Stimulated activated naive CD8-positive, alpha-beta T cell treated with anti-CD3 and anti-CD28 coated beads, Interleukin-15, Interleukin-2, amounts not matched to agents 100 U/mL and 50 U/mL, for 24 hours (primary cell): ENCODE measurements at regions not wholly inside any gene's neighbourhood (a gene's known extent, or its start where the extent isn't known, plus 50 kb on each side); places are given as distances from the start of the nearest gene placed in this dataset.

Source experiments
- ATAC-seq: fragments of 150-1000 bp; cut with Tn5 transposase; one replicate; pipeline ENCODE4 v1.10.0; 2021
- DNase-seq: peaks from one replicate; pipeline ENCODE4 v3.0.0; 2021

DNA sequence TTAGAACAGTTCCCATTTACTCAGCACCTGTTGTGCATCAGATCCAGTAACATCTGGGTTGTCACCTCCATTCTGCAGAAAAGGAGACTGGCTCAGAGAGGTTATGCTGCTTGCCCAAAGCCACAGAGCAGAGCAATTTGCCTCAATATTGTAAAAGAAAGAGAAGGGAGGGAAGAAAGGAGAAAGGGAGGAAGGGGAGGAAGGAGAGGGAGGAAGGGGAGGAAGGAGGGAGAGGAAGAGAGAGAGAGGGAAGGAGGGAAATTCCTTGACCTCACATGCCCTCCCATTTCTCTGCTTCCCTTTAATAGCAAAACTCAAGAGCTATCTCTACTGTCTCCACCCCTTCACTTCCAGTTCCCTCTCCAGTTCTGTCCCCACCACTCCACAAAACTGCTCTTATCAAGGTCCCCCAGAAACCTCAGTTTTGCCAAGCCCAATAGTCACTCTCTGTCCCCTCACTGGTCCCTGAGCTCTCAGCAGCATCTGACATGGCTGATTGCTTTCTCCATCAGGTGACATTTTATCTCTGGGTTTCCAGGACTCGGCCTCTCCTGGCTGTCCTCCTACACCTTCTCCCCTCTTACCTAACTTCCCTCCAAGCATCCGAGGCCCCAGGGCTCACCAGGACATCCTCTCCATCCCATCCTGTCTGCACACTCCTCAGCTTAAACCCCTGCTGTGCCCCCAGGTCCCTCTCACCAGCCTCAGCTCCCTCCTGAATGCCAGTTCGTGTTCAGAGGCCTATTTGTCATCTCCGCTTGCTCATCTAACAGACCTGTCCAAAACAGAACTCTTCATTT, 104.7 kb upstream of the LINGO1 start:
- DNase-seq (no peak), ATAC-seq (no peak)

DNA sequence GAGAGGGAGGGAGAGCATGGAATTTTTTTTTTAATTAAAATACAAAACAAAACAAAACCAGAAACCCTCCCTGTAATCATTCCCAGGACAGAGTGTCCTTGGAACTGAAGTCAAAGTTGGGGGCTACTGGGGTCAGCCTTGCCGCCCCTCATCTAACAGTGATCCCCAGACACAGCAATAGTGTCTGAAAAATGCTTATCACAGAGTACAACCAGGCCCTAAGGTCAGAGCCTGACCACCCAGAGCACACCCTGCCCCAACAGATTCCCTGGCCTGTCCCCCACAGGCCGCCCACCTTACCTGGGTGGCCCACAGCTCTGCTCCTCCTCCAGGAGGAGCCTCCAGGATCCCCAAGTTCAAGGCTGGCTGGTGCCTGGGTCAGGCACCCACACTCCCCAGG, 101.6 kb upstream of the LINGO1 start:
- ATAC-seq: no peak

DNA sequence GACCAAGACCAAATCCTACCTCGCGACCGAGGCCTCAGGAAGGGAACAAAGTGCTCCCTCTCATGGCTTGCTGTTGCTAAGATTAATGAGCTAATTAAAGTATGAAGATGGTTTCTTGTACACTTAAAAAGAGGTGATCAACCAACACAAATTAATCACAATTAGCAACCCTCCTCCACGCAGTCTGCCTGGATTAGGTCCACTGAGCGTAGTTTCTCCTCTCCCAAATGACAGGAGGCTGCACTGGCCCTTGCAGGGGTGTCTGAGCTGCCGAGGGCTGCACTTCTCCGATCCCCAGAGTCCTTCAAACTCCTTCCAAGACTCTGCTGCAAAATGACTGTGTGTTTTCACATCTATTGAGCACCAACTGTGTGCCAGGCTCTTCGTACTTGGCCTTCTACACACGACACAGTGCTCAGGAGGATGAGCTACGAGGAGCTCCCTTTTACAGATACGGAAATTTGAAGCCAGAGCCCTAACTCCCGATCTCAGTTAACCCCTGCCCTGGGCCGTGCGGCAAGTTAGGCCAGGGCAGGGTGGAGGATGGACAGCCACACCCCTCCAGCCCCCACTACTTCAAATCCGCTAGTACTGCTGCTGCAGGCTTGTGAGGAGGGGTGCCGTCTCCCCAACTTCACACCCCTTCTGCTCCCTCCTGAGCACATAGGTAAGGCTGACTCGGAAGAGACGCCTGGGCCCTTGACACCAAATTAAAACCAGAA, 101.0 kb upstream of the LINGO1 start:
- DNase-seq (no peak), ATAC-seq (no peak)

More for the DNA sequence above, 101.6 kb upstream of the LINGO1 start:
- no peak for DNase-seq

DNA sequence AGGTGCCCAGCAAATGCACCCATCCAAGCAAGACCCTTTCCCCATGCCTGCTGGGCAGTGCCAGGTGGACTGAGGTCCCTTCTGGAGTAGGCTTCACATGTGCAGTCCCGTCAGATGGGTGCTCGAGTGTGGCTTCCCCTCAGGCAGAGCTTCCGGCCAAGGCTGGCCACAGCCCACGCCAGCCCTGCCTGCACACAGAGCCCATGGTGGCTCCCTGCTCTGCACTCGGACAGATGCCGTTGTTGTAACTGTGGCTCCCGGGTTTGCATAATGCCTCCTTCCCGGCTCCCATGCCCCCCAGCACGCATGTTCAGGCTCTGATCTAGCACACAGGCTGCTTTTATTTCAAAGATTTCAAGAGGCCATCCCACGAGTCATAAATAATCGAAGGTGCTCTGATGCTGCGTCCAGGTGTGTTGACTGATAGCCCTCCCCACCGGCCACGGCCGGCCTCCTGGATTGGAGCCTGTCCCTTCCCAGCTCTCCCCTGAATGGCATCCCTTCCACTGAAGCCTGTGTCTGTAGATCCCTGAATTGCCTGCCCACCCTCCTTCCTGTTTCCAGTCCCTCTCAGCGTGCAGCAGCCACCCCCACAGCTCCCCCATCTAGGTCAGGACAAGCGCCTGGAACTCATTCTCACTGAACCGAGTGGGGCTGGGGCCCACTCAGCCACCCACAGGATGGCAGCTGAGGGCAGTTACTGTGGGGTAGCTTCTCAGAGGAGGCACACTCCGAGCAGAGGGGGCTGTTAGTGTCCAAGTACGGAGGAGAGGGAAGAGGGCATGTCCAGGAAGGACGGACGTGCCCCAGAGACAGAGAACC, 100.0 kb upstream of the LINGO1 start:
- DNase-seq (no peak), ATAC-seq (no peak)

DNA sequence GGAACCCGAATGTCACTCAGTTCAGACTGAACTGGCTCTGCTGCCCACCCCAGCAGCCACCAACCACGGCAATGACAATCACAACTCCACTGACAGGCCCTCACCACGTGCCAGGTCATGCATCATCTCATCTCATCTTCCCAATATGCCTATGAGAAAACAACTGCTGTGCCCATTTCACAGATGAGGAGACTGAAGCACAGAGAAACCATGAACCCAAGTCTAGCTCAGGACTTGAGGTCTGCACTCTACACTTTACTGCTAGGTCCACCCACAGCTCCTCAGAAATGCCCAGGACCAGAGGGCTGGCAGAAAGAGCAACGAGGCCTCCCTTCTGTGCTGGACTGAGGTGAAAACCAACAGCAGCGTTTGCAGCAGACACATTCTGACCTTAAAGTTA, 99.2 kb upstream of the LINGO1 start:
- ATAC-seq (no peak), DNase-seq (no peak)

DNA sequence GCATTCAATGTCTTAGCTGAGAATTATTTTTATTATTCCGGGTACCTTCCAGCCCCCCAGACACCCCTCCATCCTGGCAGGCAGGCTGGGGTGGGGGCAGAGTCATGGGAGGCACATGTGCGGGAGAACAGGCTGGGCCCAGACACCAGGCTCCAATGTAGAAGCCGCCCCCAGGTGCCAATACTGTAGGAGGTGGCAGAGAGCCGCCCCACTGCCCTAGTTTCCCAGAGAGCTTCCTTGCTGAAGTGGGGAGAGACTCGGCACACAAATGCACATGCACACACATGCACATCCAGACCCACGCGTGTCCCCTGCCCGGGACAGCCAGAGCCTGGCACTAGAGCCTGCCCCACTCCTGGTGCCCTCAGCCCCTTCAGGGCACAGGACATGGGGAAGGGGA, 98.4 kb upstream of the LINGO1 start:
- DNase-seq: no peak
- no peak for ATAC-seq

DNA sequence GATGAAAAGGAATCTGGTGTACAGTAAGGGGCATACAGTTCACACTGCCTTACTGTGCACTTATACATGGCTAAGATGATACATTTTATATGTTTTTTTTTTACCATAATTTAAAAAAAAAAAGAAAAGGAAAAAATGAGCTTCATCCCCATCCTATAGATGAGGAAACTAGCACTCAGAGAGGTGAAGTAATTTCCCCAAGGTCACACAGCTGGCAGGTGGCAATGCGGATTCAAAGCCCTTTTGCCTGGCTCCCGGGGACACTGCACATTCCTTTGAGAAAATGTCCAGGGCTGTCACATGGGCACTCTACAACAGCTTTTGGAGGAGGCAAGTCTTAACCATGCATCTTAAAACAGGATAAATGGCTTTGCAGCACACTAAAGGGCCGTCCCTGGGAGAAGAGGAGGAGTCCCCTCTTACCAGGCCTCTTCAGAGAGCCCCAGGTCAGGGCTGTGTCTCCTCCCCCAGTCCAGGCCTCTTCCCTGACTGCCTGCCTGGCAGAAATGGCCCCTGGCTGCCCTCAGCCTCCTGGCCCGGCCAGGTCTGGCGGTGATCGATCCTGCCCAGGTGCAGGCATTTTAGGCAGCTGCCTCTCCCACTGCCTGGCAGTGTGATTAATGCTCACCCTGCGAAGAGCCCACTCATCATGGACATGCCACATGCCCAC, 95.1 kb upstream of the LINGO1 start:
- no peak for ATAC-seq
- DNase-seq: no peak

DNA sequence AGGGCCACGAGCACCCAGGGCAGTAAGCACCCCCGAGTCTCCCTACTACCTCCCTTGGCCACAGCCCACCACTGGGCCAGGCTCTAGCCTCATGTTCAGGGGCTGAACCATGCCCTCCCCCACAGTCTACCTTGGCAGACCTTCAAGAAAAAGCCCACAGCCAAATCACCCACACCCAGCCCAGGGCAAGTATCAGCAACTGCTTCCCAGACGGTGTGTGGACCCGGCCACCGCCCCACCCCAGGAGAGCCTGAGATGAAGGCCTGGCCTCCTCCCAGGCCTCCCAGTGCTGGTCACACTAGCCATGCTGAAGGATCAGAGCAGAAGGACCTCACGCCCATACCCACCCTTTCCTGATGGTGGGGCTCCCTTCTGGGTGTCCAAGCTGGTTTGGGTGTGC, 92.0 kb upstream of the LINGO1 start:
- ATAC-seq: no peak
- no peak for DNase-seq

DNA sequence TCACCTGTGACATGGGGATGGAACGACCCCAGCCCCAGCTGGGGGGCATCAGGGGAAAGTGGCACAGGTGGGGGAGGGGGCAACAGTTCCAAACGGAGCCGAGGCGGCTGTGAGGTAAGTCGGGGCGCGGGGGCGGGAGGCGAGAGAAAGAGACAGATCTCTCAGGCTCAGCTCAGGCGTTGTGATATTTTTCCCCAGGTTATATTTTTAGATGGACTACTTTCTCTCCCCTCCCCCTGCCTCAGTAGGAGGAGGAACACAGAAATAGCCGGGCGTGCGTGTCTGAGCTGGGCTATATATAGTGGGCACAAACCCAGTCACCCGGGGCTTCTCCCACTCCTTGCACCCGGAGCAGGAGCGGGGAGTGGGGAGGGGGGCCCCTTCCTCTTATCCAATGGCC, 91.0 kb upstream of the LINGO1 start:
- no peak for DNase-seq

DNA sequence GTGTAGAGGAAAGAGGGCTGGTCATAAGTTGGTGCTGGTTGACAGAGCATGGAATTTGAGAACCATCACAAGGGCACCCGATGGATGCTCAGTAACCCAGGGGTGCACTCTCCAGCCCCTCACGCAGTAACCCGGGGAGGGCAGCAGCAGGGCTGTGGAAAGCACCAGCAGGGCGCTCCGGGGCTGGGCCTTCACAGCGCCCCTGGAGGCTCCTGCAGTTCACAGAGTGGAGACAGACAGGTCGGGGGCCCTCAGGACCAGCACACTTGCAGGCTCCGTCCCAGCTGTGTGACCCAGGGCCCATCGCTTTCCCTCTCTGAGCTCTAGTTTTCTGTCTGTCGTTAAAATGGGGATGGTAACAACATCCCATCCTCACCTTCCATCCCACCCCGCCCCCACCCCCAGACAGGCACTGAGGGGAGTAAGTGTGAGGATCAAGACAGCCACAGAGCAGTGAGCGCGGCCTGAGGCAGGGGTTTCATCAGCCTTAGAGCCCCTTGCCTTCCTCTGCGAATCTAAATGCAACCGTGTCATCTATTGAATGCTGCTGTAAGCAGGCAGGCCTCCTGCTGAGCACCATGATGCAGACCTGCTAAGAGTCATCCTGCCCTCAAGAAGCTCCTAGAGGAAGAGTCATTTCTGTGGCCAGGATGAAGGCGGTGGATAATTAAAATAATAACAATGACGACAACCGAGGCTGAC, 90.2 kb upstream of the LINGO1 start:
- no peak for DNase-seq
- no peak for ATAC-seq

More for the DNA sequence above, 91.0 kb upstream of the LINGO1 start:
- ATAC-seq: no peak

DNA sequence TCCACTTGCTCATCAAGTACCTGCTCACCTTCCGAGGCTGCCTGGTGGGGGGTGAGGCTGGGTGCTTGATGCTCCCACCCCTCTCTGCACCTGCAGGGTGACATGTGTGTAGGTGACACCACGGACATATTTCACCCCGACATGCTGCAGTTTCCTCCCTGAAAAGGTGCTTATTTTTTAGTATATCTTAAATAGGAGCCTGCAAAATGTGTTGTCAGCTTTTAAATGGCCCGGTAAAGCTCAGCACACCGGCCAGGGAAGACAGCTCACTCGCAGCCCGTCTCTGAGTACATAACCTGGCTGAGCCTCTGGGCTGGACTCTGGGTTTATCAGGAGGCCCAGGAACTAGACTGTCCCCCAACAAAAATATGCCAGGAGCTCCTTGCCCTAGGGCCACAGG, 89.3 kb upstream of the LINGO1 start:
- ATAC-seq: no peak
- no peak for DNase-seq

DNA sequence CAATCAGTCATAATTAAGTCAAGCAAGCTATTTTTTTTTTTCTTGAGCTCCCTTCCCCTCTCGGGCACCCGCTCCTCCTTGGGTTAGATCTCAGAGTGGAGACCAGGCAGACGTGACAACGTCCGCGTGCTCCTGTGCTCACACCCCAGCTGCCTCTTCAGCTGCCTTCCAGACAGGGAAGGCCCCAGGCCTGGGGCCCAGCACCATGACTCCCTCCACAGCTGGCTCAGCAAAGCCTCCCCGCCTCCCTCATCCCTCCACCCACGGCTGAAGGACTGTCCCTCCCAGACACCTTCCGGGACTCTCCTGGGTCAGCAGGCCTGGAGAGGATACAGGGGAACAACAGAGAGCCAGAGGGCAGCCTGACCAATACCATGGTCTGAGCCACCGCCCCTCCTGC, 87.9 kb upstream of the LINGO1 start:
- DNase-seq: no peak
- ATAC-seq: no peak

DNA sequence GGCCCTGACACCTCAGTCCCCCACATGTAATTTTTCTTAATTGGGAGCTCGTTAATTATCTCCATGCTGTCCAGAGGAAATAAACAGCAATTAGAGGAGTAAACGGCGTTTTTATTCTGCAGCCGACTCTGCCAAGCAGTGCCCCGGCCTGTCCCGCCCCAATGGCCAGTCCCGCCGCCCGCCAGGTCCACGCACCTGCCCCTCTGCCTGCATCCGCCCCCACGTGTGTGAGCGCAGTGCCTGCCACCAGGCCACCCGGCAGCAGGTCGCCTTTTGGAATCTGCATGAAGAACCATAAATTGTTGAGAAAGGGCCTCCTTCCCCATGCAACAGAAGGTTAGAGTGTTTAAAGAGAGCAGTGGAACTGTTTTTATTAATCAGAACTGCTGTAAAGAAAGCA, 87.5 kb upstream of the LINGO1 start:
- ATAC-seq: no peak

DNA sequence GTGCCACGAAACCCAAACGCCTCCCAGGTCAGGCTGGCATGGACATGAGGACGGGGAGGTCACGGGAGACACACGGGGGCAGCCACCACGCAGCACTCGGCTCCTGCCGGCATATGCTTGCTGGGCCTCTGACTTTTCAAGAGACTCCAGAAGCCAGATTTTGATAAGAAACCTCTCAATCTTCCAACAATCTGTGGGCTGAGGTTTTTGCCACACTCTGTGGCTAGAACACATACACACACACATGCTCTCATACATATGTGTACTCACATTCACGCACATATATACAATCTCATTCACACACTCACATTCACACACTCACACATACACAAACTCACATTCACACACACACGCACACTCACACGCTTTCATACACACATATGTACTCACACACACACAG, 86.7 kb upstream of the LINGO1 start:
- no peak for DNase-seq
- no peak for ATAC-seq

More for the DNA sequence above, 87.5 kb upstream of the LINGO1 start:
- no peak for DNase-seq

DNA sequence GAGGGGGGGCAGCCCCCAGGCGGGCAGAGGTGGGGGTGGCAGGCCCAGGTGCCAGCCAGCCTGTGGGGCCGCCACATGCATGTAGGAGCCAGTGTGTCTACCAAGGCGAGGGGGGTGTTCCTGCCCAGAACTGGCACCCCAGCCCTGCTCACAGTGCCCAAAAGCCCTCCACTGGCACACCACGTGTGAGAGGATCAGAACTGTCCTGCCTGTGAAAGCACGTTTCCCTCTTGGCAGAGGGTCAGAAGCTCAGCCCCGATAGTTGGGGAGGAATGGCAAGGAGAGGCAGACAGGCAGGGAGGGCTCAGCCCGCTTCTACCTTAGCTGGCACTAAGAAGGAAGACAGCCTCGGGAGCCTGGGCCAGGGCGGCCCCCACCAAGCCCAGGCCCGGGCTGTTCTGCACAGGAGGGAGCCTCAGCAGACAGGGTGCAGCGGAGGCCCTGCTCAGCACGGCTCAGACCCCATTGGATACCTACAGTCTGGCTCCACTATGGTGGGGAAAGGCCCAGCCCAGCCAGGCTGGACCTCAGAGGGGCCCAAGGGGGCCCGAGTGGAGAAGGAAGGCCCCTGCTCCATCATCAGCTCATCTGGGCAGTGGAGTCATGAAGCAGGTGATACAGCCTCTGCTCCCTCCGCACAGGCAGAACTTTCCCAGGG, 84.8 kb upstream of the LINGO1 start:
- ATAC-seq: peak; percentile 11
- DNase-seq: no peak

DNA sequence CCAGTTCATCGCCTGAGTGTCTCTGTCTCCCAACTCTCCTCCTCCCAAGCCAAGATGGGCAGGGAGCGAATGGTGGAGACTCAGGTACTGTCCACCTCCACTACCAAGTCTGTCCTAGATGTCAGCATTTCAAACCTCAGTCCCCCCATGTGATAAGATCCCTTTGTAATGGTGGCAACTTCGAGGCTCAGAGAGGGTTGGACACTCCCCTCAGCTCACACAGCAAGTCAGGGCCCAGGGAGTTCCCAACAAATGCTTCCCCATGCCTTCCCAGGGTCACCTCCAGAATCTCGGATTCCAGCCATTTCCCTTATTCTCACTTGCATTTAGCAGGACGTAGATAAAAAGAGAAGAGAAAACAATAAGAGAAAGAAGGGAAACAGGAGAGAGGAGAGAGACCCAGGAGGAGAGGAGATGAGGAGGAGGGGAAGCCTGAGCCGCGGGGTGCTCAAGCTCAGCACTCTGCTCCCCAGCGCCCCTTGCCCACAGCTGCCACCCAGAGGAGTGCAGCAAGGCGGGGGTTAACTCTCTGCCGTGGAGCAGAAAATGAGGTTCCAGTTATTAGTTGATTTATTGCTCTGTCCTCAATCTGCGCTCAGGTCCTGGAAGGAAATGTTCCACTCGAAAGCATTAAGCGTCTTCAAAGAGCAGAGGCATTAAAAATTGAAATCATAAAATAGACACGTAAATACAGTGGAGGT, 84.1 kb upstream of the LINGO1 start:
- no peak for ATAC-seq
- no peak for DNase-seq

DNA sequence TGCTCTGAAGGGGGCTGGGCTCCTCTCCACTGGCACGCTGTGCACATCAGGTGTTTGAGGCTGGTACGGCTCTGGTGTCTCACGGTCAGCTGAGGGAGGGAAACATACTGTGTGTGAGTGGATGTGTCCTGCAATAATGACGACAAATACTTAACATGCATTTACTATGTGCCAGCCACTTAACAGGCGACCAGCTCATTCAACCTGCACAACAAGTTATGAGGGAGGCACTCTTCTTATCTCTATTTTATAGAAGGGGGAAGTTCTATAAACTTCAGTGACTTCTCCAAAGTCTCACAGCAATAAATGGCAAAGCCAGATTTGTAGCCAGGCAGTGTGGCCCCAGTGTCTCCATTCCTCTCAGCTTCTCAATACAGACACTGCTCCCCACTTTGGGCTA, 83.1 kb upstream of the LINGO1 start:
- no peak for DNase-seq

DNA sequence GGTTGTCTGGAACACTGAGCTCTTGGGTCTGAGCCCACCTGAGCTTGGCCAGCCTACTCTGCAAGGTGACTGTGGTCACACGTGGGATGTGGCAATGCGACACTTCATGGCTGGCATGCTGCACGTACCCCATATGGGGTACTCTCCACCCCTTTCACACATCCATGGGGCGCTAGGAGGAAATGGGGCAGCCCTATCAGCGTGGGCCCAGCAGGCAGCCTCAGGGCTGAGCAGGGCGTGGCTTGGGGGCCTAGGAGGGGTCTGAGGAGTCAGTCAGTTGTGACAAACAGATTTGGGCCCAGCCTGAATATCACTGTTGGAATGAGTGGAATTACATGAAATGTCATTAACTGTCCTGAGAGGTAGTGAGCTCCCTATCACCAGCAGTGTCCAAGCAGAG, 82.3 kb upstream of the LINGO1 start:
- no peak for ATAC-seq

More for the DNA sequence above, 83.1 kb upstream of the LINGO1 start:
- no peak for ATAC-seq

DNA sequence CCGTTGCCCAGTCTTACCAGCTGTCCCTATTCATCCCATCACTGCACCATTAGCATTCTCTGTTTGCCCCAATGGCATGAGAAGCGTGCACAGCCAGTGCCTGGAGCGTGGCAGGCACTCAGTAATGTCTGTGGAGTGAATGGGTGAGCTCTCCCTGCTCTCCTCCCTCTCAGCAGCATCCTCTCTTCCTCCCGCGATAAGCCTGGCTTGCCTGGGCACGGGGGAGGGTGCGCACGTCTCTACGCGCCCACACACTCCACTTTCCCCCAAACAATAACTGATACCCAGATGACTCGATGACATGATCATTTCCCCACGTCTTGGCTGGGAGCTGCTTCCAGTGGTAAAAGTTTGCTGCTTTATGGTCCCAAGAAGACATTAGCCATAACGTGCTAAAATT, 81.8 kb upstream of the LINGO1 start:
- ATAC-seq: no peak
- DNase-seq: no peak

More for the DNA sequence above, 82.3 kb upstream of the LINGO1 start:
- DNase-seq: no peak

DNA sequence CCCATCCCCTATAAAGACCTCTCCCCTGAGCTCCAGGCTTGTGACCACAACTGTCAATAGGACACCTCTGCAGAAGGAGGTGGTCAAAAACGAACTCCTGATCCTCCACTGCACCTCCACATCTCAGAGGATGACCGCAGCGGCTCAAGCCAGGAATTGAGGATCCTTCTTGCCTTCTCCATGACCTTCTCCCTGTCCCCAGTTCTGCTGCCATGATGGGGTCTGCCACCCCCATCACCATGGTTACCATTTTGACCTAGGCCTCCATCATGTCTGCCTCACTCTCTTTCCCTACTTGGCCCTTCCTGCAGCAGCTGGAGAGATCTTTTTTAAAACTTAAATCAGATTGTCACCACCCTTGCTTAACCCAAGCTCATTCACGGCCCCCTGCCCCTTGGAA, 81.3 kb upstream of the LINGO1 start:
- DNase-seq (no peak), ATAC-seq (no peak)

DNA sequence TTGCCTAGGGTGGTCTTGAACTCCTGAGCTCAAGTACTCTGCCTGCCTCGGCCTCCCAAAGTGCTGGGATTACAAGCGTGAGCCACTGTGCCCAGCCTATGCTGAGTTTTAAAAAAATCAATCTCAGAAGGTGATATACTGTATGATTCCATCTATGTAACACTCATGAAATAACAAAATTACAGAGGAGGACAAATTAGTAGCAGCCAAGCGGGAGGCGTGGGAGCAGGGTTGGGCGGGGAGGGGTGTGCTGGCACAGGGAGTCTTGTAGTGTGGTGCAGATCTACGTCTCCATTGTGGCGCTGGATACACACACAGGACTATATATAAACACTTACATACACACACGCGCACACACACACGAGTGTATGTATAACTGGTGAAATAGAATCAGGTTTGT, 80.6 kb upstream of the LINGO1 start:
- DNase-seq (no peak), ATAC-seq (no peak)
